HL-60 (cell line): ENCODE measurements at regions not wholly inside any gene's neighbourhood (a gene's known extent, or its start where the extent isn't known, plus 50 kb on each side); places are given as distances from the start of the nearest gene placed in this dataset.

Source experiments
- DNase-seq, 2 experiments: peaks; one replicate each; pipeline ENCODE4 v3.0.0-alpha.2; 2010 to 2020; ENCODE audit warnings: low read depth in 1 of 2, low spot score in 1 of 2
- H3K27ac ChIP-seq: fragments of 250-450 bp; sonication (Bioruptor Pico); replicated peaks from 2 replicates; pipeline ENCODE4 v1.5.1; 2020; ENCODE audit warnings: mild to moderate bottlenecking, moderate library complexity
- H3K27me3 ChIP-seq: fragments of 250-450 bp; sonication (Bioruptor Pico); 2 replicates; pipeline ENCODE4 v1.5.1; 2021; ENCODE audit warnings: mild to moderate bottlenecking, moderate library complexity; ENCODE audit not compliant: insufficient read depth, poor library complexity, severe bottlenecking
- H3K4me3 ChIP-seq: replicated peaks from 2 replicates; pipeline ENCODE4 v1.5.1; 2011; ENCODE audit warnings: mild to moderate bottlenecking, control low read depth, low read length; ENCODE audit not compliant: insufficient read depth
- GABPA ChIP-seq: IDR thresholded peaks from 2 replicates; pipeline ENCODE4 v1.6.1; 2012; ENCODE audit warnings: low read depth
- POLR2AphosphoS5 ChIP-seq: IDR thresholded peaks from 2 replicates; pipeline ENCODE4 v1.6.1; 2012; ENCODE audit warnings: low read depth
- SPI1 ChIP-seq: IDR thresholded peaks from 2 replicates; pipeline ENCODE4 v1.6.1; 2012; ENCODE audit warnings: low read depth, mild to moderate bottlenecking, borderline replicate concordance
- TF ChIP-seq, protein P1 (sequence below): IDR thresholded peaks from one replicate; pipeline ENCODE4 v1.5.1; 2011; ENCODE audit warnings: low read length, control low read depth, inconsistent platforms; ENCODE audit not compliant: insufficient read depth
- TF ChIP-seq, protein P2 (sequence below): IDR thresholded peaks from 2 replicates; pipeline ENCODE4 v1.6.1; 2012; ENCODE audit warnings: low read depth; ENCODE audit not compliant: insufficient replicate concordance

DNA sequence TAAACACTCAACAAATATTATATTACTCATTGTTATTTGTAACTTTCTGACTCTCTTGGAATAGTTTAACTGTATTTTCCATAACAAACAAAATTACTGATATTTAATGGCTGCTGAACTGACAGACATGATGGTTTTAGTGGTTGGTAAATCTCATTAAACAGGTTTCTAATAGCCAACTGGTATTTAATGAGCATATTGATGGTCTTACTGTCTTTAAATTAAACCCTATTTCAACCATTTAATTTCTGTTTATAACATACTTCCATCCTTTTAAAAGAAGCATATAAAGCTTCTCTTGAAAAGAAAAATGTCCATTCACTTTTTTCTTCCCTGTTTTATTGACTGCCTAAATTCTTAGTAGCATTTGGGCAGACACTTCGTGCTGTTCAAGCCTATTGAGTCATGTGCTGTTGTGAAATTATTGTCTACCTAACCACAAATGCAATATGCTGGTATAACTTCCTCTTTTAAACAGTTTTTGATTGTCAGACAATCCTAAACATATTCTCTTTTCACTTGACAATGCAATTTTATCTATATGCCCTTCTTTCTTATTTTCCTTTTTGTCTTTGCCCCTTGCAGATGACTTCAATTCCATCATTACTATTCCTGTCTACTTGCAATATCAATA lies 163.9 kb upstream of the SLC7A11 start:
- H3K4me3 ChIP-seq = no peak overlapping the region
- DNase-seq = peak; percentile 87 to 95
- peak overlapping the region; percentile 95 for H3K27ac ChIP-seq
- peak; percentile 16; the same call in 1 of the 2 replicates for TF ChIP-seq GABPA
- TF ChIP-seq SPI1 = peak; percentile 46; the same call in 1 of the 2 replicates
- peak; percentile 73; the same call in 1 of the 2 replicates for TF ChIP-seq POLR2AphosphoS5
- TF ChIP-seq, protein P1, sequence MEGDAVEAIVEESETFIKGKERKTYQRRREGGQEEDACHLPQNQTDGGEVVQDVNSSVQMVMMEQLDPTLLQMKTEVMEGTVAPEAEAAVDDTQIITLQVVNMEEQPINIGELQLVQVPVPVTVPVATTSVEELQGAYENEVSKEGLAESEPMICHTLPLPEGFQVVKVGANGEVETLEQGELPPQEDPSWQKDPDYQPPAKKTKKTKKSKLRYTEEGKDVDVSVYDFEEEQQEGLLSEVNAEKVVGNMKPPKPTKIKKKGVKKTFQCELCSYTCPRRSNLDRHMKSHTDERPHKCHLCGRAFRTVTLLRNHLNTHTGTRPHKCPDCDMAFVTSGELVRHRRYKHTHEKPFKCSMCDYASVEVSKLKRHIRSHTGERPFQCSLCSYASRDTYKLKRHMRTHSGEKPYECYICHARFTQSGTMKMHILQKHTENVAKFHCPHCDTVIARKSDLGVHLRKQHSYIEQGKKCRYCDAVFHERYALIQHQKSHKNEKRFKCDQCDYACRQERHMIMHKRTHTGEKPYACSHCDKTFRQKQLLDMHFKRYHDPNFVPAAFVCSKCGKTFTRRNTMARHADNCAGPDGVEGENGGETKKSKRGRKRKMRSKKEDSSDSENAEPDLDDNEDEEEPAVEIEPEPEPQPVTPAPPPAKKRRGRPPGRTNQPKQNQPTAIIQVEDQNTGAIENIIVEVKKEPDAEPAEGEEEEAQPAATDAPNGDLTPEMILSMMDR = no peak
- H3K27me3 ChIP-seq = no peaks in the 10 kb centered on the region

DNA sequence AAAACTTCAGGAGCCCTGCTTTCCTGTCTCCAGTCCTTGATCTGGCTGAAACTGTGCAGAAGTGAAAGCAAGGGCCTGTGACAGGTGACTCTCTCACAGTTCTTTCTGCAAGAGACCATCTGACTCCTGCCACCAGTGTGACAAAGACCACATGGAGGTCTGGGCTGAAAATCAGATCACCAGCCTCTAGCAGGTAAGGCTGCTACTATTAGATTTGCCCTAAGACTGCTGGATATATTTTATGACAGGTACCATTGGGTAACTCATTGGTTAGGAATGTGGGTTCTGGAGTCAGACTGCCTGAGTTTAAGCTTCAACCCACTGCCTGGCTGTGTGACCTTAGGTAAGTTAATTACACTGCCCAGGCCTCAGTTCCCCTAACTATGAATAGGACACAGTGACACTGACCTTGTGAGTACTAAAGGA lies 163.3 kb upstream of the SLC7A11 start:
- TF ChIP-seq, protein P2, sequence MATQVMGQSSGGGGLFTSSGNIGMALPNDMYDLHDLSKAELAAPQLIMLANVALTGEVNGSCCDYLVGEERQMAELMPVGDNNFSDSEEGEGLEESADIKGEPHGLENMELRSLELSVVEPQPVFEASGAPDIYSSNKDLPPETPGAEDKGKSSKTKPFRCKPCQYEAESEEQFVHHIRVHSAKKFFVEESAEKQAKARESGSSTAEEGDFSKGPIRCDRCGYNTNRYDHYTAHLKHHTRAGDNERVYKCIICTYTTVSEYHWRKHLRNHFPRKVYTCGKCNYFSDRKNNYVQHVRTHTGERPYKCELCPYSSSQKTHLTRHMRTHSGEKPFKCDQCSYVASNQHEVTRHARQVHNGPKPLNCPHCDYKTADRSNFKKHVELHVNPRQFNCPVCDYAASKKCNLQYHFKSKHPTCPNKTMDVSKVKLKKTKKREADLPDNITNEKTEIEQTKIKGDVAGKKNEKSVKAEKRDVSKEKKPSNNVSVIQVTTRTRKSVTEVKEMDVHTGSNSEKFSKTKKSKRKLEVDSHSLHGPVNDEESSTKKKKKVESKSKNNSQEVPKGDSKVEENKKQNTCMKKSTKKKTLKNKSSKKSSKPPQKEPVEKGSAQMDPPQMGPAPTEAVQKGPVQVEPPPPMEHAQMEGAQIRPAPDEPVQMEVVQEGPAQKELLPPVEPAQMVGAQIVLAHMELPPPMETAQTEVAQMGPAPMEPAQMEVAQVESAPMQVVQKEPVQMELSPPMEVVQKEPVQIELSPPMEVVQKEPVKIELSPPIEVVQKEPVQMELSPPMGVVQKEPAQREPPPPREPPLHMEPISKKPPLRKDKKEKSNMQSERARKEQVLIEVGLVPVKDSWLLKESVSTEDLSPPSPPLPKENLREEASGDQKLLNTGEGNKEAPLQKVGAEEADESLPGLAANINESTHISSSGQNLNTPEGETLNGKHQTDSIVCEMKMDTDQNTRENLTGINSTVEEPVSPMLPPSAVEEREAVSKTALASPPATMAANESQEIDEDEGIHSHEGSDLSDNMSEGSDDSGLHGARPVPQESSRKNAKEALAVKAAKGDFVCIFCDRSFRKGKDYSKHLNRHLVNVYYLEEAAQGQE = no peak
- TF ChIP-seq SPI1 = no peak
- no peak for TF ChIP-seq GABPA
- TF ChIP-seq POLR2AphosphoS5 = no peak
- TF ChIP-seq, protein P1 = no peak
- H3K27ac ChIP-seq = peak overlapping the region; percentile 95
- no peak overlapping the region for H3K4me3 ChIP-seq
- peak in 1 of 2 experiments; percentile 31 for DNase-seq
- no peaks in the 10 kb centered on the region for H3K27me3 ChIP-seq

DNA sequence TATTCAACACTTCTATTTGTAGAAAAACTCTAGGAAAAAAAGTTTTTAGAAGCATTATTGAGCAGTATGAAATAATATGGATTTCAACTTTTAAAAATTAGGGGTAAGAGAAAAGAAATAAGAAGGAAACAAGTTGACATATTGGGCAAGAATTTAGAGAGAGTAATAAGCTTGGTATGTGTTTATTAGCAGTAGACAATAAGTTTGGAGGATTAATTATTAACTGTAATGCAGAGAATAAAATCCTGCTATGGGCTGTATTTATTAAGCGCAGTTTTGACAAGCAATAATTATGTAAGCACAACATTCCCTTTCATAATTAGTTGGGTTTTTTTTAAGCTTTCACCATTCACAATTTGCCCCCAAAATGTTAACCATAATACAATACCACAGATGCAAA lies 162.7 kb upstream of the SLC7A11 start:
- Histone ChIP-seq H3K27ac (peak overlapping the region; percentile 95), H3K27me3 (no peaks in the 10 kb centered on the region), H3K4me3 (no peak overlapping the region)
- DNase-seq = no peak
- TF ChIP-seq SPI1 (no peak), POLR2AphosphoS5 (no peak), GABPA (no peak)
- TF ChIP-seq, protein P1 = no peak
- TF ChIP-seq, protein P2 = no peak

DNA sequence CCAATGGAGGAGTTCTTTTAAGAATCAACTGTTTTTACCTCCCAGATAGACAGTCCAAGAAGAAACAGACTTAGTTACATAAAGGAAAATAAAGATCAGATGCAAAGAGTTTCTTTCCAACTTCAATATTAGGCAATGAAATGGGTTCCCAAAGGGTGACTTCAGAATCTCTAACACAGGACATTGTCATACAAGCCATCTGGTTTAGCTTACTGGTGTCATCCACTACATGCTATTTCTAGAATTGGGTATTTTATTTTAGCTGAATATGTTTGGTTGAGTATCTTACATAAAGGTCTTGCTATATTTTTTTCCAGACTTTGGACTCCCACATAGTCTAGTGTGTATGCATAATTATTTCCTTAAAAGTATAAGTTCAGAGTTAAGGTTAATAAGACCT lies 162.1 kb upstream of the SLC7A11 start:
- peak overlapping the region; percentile 95 for H3K27ac ChIP-seq
- no peak overlapping the region for H3K4me3 ChIP-seq
- no peak for DNase-seq
- no peaks in the 10 kb centered on the region for H3K27me3 ChIP-seq
- TF ChIP-seq GABPA = no peak
- TF ChIP-seq SPI1 = no peak
- TF ChIP-seq, protein P1 = no peak
- TF ChIP-seq POLR2AphosphoS5 = no peak
- TF ChIP-seq, protein P2 = no peak
